ENCODE measurements at regions not wholly inside any gene's neighbourhood (a gene's known extent, or its start where the extent isn't known, plus 50 kb on each side); places are given as distances from the start of the nearest gene placed in this dataset.

DNA sequence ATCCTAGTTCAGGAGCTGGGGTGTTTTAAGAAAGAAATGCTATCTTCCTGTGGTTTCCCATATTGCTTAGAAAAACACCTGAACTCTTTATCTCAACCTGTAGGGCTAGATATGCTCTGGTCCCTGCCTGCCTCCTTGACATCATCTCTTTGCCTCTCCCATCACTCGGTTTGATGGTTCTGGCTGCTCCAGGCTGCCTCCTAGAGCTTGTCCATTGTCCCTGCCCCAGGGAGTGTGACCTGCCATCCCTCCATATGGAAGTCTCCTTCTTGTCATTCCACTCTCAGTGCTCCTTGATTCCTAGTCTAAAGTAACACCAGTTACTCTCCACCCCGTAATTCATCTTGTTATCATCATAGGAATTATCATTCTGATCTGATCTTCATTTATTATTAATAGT lies 369.0 kb upstream of the EEF2KMT start:
- TF ChIP-seq, protein P1, sequence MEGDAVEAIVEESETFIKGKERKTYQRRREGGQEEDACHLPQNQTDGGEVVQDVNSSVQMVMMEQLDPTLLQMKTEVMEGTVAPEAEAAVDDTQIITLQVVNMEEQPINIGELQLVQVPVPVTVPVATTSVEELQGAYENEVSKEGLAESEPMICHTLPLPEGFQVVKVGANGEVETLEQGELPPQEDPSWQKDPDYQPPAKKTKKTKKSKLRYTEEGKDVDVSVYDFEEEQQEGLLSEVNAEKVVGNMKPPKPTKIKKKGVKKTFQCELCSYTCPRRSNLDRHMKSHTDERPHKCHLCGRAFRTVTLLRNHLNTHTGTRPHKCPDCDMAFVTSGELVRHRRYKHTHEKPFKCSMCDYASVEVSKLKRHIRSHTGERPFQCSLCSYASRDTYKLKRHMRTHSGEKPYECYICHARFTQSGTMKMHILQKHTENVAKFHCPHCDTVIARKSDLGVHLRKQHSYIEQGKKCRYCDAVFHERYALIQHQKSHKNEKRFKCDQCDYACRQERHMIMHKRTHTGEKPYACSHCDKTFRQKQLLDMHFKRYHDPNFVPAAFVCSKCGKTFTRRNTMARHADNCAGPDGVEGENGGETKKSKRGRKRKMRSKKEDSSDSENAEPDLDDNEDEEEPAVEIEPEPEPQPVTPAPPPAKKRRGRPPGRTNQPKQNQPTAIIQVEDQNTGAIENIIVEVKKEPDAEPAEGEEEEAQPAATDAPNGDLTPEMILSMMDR (IDR thresholded peaks at IDR 0.05; ENCODE audit: low read depth, low read length) = no peak
- TF ChIP-seq MYC (IDR thresholded peaks at IDR 0.05; ENCODE audit: low read depth, low read length) = no peak
- no peak for TF ChIP-seq POLR2A (IDR thresholded peaks at IDR 0.05; ENCODE audit: extremely low read depth, insufficient read length)
